MM.1S (cell line): ENCODE measurements at regions not wholly inside any gene's neighbourhood (a gene's known extent, or its start where the extent isn't known, plus 50 kb on each side); places are given as distances from the start of the nearest gene placed in this dataset.

ENCODE experiments used
- DNase-seq: peaks from one replicate; pipeline ENCODE4 v3.0.0-alpha.2; 2015
- H2AFZ ChIP-seq: fragments of 300-600 bp; sonication (generic); 2 replicates; pipeline ENCODE4 v1.6.0; 2016; ENCODE audit warnings: antibody characterized with exemption, low read length
- H3F3A ChIP-seq: fragments of 300-600 bp; sonication (generic); 2 replicates; pipeline ENCODE4 v1.6.1; 2016; ENCODE audit warnings: mild to moderate bottlenecking, antibody characterized with exemption, low read length, moderate library complexity, mixed read lengths; ENCODE audit not compliant: insufficient read depth
- H3K27ac ChIP-seq: fragments of 300-600 bp; sonication (generic); 2 replicates; pipeline ENCODE4 v1.5.1; 2016; ENCODE audit warnings: mild to moderate bottlenecking, low read length
- H3K27me3 ChIP-seq: fragments of 300-600 bp; sonication (generic); replicated peaks from 2 replicates; pipeline ENCODE4 v1.6.0; 2016; ENCODE audit warnings: low read length; ENCODE audit not compliant: insufficient read depth
- H3K36me3 ChIP-seq: fragments of 300-600 bp; sonication (generic); replicated peaks from 2 replicates; pipeline ENCODE4 v1.6.1; 2016; ENCODE audit warnings: mild to moderate bottlenecking, low read length, mixed read lengths; ENCODE audit not compliant: insufficient read depth
- H3K4me1 ChIP-seq: fragments of 300-600 bp; sonication (generic); 2 replicates; pipeline ENCODE4 v1.6.1; 2016; ENCODE audit warnings: low read length, mixed read lengths
- H3K4me2 ChIP-seq: fragments of 300-600 bp; sonication (generic); 2 replicates; pipeline ENCODE4 v1.6.0; 2016; ENCODE audit warnings: low read depth, low read length
- H3K4me3 ChIP-seq: fragments of 300-600 bp; sonication (generic); 2 replicates; pipeline ENCODE4 v1.5.1; 2016; ENCODE audit warnings: low read length, mixed read lengths
- H3K79me2 ChIP-seq: fragments of 300-600 bp; sonication (generic); 2 replicates; pipeline ENCODE4 v1.6.1; 2016; ENCODE audit warnings: mixed run types, low read length, mixed read lengths
- H3K9ac ChIP-seq: fragments of 300-600 bp; sonication (generic); 2 replicates; pipeline ENCODE4 v1.6.1; 2016; ENCODE audit warnings: low read length, mixed read lengths
- H3K9me2 ChIP-seq: fragments of 300-600 bp; sonication (generic); replicated peaks from 2 replicates; pipeline ENCODE4 v1.6.1; 2016; ENCODE audit warnings: mild to moderate bottlenecking, low read length, mixed read lengths; ENCODE audit not compliant: insufficient read depth
- H3K9me3 ChIP-seq: fragments of 300-600 bp; sonication (generic); replicated peaks from 2 replicates; pipeline ENCODE4 v1.6.1; 2016; ENCODE audit warnings: mild to moderate bottlenecking, low read length, mixed read lengths; ENCODE audit not compliant: insufficient read depth
- H4K20me1 ChIP-seq: fragments of 300-600 bp; sonication (generic); 2 replicates; pipeline ENCODE4 v1.6.1; 2016; ENCODE audit warnings: mild to moderate bottlenecking, low read length, moderate library complexity, mixed read lengths; ENCODE audit not compliant: insufficient read depth
- EZH2 ChIP-seq: fragments of 300-600 bp; sonication (generic); optimal IDR thresholded peaks from 2 replicates; pipeline ENCODE3; 2017; ENCODE audit warnings: low read depth, mild to moderate bottlenecking, antibody characterized with exemption, low read length, mixed read lengths
- EZH2phosphoT487 ChIP-seq: fragments of 300-600 bp; sonication (generic); IDR thresholded peaks from 2 replicates; pipeline ENCODE4 v1.6.1; 2018; ENCODE audit warnings: antibody characterized with exemption, low read length
- TF ChIP-seq, protein P1 (sequence below): fragments of 300-600 bp; sonication (generic); IDR thresholded peaks from 2 replicates; pipeline ENCODE4 v1.5.1; 2016; ENCODE audit warnings: antibody characterized with exemption, low read length, mixed read lengths

DNA sequence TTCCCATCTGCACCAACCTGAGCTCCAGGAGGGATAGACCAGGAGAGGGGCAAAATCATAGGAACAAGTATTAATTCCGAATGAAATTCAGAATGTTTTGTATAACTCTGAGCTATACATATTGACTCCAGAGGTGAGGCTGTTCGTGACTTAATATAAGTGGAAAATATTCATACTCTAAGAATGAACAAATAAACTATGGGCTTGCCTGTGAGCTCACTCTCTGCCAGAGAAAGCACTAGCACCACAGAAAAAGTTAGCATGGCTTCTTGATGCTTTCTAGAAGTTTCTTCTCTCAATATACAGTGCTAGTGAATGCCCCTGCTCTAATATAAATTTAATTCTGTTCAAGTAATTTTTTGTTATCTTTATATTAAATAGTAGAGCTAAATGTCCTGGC is 1536.4 kb upstream of the FLRT2 start:
- no peak overlapping the region for H3K4me2 ChIP-seq
- H3K9ac ChIP-seq = no peak overlapping the region
- H2AFZ ChIP-seq = no peak overlapping the region
- H3K4me1 ChIP-seq = no peaks in the 10 kb centered on the region
- H3K9me2 ChIP-seq = no peaks in the 10 kb centered on the region
- no peaks in the 10 kb centered on the region for H3K9me3 ChIP-seq
- no peaks in the 10 kb centered on the region for H3K79me2 ChIP-seq
- DNase-seq = no peak
- H3K27ac ChIP-seq = no peak overlapping the region
- no peak overlapping the region for H3K4me3 ChIP-seq
- H4K20me1 ChIP-seq = no peaks in the 10 kb centered on the region
- no peaks in the 10 kb centered on the region for H3K27me3 ChIP-seq
- no peaks in the 10 kb centered on the region for H3K36me3 ChIP-seq
- TF ChIP-seq EZH2phosphoT487 (no peak), EZH2 (no peak)
- TF ChIP-seq, protein P1, sequence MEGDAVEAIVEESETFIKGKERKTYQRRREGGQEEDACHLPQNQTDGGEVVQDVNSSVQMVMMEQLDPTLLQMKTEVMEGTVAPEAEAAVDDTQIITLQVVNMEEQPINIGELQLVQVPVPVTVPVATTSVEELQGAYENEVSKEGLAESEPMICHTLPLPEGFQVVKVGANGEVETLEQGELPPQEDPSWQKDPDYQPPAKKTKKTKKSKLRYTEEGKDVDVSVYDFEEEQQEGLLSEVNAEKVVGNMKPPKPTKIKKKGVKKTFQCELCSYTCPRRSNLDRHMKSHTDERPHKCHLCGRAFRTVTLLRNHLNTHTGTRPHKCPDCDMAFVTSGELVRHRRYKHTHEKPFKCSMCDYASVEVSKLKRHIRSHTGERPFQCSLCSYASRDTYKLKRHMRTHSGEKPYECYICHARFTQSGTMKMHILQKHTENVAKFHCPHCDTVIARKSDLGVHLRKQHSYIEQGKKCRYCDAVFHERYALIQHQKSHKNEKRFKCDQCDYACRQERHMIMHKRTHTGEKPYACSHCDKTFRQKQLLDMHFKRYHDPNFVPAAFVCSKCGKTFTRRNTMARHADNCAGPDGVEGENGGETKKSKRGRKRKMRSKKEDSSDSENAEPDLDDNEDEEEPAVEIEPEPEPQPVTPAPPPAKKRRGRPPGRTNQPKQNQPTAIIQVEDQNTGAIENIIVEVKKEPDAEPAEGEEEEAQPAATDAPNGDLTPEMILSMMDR = no peak
- H3F3A ChIP-seq = no peaks in the 10 kb centered on the region

DNA sequence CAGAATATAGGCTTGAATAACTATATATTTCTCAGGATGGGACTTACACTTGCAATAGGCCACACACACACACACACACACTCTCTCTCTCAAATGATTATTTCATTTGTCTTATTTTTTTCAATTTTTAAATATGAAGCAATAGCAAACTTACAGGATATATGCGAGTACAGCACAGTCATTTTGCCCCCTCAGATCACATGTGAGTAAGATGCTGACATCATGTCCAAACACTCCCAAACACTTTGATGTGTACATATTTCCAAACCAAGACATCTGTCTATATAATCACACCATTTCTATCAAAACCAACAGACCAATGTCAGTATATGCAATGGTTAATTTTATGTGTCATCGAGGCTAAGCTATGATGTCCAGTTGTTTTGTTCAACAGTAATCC is 1535.9 kb upstream of the FLRT2 start:
- Histone ChIP-seq H3K36me3 (no peaks in the 10 kb centered on the region), H3K9me2 (no peaks in the 10 kb centered on the region), H3K9ac (no peak overlapping the region), H3F3A (no peaks in the 10 kb centered on the region), H3K9me3 (no peaks in the 10 kb centered on the region), H2AFZ (no peak overlapping the region), H3K27me3 (no peaks in the 10 kb centered on the region), H3K27ac (no peak overlapping the region), H4K20me1 (no peaks in the 10 kb centered on the region), H3K4me3 (no peak overlapping the region), H3K79me2 (no peaks in the 10 kb centered on the region), H3K4me2 (no peak overlapping the region), H3K4me1 (no peaks in the 10 kb centered on the region)
- no peak for TF ChIP-seq EZH2
- TF ChIP-seq, protein P1 = no peak
- no peak for TF ChIP-seq EZH2phosphoT487
- DNase-seq = no peak

DNA sequence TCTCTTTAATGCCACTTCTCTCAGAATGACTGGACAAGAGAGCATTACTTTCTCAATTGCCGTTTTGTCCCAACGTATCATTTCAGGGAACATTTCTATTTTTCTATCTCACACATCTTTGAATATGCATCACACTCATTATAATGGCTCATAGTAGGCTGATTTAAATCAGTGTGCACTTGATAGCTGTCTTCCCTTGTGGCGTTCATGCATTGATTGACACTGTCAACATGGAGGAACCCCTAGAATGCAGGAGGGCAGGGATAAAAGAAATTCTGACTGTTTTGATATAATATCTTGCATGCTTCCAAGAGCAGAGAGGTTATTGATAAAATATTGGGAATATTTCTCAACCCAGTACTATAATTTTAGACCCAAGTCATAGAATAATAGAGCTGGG is 1528.9 kb upstream of the FLRT2 start:
- H3F3A ChIP-seq = no peaks in the 10 kb centered on the region
- H3K27ac ChIP-seq = no peak overlapping the region

More for the DNA sequence above, 1528.9 kb upstream of the FLRT2 start:
- TF ChIP-seq, protein P1 = no peak
- no peak for TF ChIP-seq EZH2
- TF ChIP-seq EZH2phosphoT487 = no peak
- Histone ChIP-seq H4K20me1 (no peaks in the 10 kb centered on the region), H3K9ac (no peak overlapping the region), H3K36me3 (no peaks in the 10 kb centered on the region), H3K27me3 (no peaks in the 10 kb centered on the region), H3K9me2 (no peaks in the 10 kb centered on the region), H3K4me3 (no peak overlapping the region), H3K9me3 (no peaks in the 10 kb centered on the region), H3K4me1 (no peaks in the 10 kb centered on the region), H2AFZ (no peak overlapping the region), H3K79me2 (no peaks in the 10 kb centered on the region), H3K4me2 (no peak overlapping the region)
- no peak for DNase-seq
